ENCODE measurements at regions not wholly inside any gene's neighbourhood (a gene's known extent, or its start where the extent isn't known, plus 50 kb on each side); places are given as distances from the start of the nearest gene placed in this dataset.
A peak's percentile ranks its signal among the peaks of the same experiment; 100 is the strongest.

DNA sequence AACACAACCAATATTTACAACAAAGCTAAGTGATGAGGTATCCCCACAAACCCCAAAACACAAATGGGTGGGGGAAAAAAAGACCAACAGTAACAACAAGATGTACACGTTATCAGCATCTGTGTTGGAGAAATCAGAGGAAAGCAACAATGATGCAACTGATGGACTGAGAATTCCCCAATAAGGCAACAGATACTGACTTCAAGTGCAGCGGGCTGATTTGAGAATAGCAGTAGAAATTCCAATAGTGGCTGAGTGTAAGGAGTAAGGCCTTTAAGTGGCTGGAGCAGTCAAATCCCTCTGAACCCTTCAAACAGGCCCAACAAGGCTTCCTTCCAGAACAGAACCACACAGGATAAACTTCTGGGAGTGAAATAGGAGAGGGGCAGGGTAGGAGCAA, 97.6 kb downstream of the TM2D1 start:
- no peak for DNase-seq

DNA sequence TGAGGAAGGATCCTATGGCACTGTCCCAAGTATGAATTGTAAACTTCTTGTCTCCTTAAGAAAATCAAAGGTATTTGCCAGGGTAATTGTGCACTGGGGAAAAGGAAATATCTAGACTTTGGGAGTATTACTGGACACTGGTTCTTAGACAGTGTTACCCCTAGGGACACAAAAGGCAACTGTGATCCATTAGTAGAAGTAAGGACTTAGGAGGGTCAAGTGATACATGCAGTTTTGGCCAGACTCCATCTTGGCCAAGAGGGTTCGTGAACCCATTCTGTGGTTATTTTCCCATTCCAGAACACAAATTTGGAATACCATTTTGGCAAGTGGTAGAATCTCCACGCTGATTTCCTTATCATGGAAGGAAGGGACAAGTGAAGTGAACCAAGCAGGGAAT, 98.1 kb downstream of the TM2D1 start:
- no peak for DNase-seq

DNA sequence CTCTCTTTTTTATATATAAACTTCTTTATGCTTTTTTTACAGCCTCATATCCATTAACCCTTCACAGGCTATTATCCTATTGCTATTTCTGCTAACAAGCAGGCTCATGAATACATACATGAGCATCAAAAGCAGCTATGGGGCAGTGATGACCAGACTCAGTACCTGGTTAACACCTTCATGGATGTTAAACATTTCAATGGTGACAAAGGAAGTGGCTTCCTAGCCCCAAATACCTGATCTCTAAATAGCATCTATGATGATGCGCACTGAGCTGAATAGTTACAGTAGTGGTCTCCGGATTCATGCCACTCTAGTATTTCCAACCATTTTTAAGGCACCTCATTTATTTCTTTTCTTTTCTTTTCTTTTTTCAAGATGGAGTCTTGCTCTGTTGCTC, 101.1 kb downstream of the TM2D1 start:
- DNase-seq = no peak

DNA sequence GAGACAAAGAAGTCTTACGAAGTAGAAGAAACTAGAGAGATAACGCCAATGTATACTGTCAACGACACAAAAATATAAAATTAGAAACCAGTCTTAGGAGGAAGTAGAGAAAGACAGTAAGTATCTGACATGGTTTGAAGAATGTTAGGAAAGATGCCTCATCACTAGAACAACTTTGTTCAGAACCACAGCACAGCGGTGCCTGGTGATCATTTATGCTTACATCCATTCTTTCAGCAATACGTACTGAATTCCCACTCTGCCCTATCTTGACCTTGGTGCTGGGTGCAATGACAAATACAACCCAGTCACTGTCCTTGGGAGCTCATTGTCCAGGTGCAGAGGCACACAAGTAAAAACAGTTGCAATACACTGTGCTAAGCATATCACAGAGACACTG, 104.4 kb downstream of the TM2D1 start:
- DNase-seq = no peak

DNA sequence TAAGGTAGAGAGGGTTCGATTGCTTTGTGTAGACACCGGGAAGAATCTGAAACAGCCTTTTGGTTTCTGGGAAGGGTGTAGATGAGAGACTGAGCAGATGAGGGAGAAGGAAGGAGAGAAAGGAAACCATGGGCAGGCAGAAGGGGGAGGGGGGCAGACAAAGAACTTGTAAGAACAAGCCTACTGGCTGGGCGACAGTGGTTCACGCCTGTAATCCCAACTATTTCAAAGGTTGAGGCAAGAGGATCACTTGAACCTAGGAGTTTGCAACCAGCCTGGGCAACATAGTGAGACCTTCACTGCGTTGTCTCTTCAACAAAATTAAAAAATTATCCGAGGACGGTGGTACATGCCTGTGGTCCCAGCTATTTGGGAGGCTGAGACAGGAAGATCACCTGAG, 106.2 kb downstream of the TM2D1 start:
- DNase-seq = no peak

DNA sequence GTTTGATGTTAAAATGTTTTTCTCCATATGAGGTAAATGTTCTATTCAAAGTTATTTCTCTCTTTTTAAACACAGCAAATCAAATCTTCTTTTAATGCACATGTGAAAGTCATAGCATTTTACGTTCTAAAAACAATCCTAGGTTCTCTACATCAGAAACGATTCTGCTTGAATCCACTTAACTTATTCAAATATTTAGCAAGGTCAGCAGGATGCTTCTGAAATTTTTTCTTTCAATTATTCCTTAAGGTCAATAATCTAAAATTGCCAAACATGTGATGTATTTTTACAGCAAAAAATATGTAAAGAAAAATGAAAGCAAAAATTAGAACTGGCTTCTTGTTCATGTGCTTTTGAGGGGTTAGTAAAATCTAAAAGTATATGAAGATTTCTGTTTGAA, 106.7 kb downstream of the TM2D1 start:
- DNase-seq = no peak

DNA sequence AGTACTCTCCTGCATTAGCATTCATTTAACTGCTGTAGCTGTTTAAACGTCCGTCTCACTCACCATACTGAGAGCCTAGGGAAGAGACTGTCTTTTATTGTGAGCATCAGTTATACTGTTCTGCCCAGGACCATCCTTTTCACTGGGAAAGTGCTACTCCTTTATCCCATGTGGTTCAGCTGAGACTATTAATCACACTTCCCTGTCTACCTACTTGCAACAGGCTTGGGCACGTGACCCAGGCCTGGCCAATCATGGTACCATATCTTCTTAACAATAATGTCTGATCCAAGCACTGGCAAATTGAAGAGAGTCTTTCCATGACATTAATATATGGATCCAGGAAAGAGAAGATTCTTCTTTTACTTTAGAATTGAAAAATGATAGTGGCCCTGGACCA, 108.1 kb downstream of the TM2D1 start:
- DNase-seq = no peak

DNA sequence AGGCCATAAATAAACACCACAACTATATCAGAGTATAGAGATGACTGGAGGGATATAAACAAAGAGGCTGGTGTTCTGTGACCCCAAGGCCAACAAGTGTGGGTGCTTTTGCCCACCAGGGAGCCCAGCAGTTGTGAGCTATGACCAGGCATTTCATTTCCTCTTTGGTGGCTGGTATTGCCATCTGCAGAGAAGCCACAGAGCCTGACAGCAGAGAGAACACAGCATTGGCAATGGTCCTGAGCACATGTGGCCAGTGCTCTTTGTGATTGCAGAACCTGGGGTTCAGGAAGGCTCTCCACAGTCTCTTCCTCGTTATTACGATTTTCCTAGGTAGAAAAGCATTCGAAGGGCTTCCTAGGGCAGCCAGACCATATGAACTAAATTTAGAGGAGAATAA, 112.3 kb downstream of the TM2D1 start:
- DNase-seq = no peak

DNA sequence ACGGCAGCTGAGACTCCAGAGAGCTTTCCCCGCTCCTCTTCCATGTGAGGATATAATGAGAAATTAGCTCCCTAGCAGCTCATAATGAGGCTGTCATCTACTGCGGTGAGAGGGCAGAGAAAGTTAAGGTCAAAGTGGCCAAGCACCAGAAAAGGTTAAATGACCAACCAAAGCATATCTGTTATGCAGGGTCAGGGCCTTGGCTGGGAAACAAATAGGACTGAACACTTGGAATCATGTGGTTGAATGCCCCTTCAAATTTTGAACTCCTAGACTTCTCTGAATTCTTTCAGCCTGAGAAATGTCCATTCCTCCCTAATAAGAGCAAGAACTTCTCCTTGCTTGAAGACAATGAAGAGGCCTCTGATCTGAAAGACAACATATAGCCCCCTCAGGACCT, 115.9 kb downstream of the TM2D1 start:
- DNase-seq = no peak

DNA sequence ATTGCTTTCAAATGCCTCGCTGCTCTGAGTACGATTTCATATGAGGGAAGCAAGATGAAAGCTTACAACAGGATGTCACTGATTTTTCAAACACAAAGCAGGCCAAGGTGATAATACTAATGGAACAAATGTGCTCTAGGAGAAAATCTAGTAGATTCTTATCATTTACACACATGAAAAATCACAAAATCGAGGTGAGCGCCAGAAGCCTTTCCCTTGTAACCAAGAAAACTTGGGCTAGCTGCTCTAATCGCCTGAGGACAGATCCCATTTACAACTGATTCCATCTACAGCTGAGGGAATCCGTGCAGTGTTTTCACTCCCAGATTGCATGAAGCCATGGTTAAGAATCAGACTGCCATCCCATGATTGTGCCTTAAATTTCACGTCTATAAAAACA, 117.5 kb downstream of the TM2D1 start:
- no peak for DNase-seq

DNA sequence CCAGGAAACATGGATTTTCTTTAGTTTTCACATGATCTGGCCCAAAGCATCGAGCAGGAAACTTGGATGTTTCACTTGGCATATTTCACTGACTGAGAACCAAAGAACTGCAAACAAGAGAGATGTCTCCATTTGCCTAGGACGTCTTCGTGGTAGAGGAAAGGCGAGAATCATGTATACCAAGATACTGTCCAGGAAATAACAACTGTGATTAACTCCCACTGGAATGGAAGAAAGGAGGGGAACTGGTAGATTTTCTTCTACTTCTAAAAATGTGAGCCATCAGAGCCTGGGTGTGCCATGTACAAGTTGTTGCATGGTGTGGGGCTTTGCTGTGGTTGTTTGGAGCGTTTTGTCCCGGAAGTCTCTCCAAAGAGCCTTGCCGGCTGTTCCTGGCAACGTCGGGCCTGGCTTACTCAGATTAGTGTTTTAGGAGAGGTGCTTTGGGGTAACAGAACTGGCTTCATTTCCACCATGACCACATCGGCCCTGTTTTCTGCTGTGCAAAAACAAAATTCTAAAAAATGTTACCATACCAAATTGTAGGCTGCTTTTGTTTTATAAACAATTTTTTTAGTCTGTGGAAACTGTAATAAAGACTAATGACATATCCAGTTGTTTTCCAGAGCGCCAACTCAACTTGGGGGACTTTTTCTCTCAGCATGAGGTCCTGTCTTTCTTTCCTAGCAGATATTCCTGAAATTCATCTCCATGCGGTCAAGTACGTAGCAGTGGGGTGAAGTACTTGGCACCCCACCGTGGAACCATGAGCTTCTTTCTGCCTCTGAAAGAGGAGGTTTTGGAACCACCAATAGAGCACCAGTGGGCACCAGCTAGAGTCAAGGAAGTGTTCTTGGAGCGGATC, 118.3 kb downstream of the TM2D1 start:
- DNase-seq = no peak

DNA sequence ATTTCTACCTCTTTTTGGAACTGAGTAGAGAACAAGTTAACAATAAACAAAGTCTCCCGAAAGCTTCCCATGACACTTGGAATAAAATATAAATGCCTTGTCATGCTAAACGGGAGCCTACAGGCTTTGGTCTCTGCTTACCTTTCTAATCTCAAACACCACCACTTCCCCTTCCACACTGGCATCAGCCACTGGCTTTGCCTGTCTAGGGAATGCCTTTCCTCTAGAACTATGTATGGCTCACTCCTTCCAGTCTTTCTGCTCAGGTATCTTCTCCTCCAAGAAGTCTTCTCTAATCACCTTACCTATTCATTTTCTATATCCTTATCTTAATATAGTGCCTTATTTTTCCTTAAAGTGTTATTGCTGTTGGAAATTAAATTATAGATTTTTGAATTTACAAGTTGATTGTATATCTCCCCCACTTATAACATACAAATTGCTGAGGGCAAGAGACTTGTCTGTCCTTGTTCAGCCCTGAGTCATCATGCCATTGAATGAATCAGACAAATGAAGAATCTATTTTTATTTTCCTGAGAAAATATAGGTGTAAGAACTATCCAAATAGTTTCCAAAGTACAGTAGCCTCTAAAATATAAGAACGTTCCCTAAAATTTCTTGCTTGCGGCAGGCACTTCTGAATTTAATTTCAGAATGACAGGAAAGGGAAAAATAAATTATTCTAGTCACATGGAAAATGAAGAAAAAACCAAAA, 119.2 kb downstream of the TM2D1 start:
- no peak for DNase-seq

DNA sequence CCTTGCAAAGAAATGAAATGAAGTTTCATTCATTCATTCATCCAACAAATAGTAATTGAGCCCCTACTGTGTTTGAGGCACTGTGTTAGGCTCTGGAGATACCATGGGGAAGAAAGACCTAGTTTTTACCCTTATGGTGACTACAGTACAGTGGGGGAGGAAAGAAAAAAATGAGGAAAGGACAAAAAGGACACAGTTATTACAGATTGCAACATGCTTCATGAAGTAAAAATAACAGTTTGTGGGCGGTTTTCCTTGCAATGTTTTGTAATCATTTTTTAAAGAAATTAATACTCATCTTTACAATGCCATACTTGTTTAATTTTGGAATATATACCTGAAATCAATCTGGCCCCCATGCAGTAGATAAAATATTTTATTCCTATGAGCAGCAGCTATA, 120.3 kb downstream of the TM2D1 start:
- no peak for DNase-seq

DNA sequence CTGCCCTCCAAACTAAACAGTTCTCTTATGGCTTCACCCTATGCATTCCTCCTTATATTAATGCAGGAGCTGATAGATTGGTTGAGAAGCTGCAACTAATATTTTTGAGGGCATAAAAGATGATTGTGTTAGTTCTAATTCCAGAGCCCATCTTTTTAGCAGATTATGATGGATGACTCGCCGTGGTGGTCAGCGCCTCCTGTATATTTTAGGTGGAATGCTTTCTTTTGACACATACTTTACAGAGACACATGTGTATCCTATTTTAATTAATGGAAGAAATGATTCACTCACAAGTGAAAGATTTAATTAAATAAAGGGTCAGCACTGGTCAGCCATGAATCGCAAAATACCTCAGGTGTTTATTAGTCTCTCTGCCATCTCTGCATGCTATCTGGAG, 120.7 kb downstream of the TM2D1 start:
- no peak for DNase-seq

DNA sequence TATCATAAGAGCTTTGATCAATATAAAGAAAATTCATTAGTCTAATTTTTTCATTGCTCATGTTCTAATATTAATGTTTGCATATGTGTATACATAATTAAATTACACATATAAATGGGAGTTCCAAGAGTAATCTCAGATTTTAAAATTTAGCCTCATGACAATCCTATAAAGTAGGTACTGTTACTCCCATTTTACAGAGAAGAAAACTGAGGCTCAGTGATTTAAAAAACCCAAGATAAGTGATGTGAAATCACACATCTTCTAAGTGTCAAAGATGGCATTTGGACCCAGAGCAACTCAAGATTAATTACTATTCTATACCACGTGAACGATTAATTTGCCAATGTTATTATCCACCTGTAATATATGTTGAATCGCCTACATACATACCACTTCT, 122.3 kb downstream of the TM2D1 start:
- no peak for DNase-seq

DNA sequence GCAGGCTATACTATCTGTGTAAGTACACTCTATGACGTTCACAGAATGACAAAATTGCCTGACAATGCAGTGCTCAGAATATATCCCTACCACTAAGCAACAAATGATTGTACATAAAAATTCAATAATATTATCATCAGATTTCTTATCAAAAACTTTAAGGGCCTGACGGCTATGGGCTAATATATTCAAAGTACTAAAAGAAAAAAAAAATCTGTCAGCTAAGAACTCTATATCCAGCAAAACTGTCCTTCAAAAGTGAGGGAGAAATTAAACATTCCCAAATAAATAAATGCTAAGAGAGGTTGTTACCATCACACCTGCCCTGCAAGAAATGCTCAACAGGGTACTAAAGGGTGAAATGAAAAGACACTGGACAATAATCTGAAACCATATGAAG, 127.3 kb downstream of the TM2D1 start:
- DNase-seq = no peak

DNA sequence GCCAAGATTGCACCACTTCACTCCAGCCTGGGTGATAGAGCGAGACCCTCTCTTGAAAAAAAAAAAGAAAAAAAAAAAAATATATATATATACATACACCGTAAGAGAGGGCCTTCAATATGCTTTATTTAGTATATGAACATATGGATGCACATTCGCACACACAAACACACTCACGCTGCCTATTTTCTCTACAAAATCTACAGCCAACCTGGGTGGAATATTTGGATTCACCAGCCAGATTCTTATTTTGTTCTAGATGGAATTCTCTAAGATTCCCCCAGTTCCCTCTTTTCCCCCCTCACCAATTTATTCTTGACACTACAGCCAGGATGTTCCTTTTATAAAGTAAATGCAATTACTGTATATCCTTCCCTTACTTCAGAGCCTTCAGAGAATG, 131.6 kb downstream of the TM2D1 start:
- DNase-seq = no peak

DNA sequence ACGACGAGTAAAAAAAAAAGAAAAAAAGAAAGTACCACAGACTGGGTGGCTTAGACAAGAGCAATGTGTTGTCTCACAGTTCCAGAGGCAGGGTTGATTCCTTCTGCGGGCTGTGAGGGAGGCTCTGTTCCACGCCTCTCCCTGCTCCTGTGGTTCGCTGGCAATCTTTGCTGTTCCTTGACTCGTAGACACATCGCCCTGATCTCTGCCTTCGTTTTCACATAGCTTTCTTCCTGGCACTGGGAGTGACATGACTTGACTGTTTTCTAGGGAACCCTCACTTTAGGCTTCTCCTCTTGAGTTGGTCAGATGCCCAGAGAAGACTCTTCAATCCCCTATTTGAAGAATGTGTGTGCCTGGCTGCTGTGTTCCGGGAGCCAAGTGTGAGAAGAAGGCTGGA, 133.6 kb downstream of the TM2D1 start:
- no peak for DNase-seq

DNA sequence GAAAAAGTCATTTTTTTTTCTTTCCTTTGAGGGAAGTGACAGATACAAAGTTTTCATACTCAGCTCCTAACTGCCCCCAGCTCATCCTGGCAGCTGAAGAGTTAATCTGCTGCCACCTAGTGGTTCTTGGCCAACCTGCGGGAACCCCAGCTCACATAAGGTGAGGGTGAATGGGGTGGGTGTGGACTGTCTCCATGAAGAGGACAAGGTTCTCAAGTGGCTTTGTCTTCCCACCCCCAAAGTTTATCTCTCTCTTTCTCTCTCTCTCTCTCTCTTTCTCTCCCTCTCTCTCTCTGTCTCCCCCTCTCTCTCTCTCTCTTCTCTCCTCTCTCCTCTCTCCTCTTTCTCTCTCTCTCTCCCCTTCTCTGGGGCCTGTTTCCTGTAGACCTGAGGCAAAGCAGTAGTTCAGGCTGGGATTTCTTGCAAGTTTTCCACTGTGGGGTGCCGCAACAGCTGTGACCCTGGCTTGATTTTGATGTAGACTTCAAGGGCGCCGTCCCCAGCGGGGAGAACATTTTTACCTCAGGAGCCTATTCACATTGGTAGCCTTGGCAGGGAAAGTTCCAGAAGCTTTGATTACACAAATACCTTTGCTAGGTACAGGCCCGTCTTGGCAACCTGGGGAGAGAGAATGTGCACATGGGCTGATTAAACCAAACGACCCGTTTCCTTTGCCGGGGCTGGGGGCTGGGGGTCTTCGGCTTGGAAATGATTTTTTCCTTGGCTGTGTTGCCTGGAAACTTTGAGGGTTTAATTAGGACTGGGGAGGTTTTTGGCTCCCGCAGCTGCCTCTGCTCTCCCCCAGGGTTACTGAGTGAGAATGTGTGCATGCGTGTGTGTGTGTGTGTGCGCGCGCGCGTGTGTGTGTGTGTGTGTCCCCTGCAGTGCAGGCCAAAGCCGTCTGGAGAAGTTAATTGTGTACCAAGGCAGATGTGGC, 135.9 kb downstream of the TM2D1 start:
- peak; percentile 57 for DNase-seq

DNA sequence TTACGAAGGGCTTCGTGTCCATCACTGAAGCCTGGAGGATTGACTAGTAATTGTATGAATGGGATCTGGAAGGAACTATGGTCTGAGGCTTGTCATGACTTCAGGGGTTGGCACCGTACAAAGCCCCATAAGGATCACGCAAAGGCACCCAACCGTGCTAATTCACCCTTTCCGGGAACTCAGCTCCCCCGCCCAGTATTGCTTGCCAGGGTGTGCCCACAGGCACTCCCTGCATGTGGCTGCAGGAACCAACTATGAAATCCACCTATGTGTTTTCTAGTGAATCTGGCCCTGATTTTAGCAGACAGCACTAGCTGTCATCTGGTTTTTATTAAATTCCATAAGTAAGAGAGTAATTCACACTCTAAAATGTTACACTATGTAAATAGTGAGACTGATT, 139.2 kb downstream of the TM2D1 start:
- DNase-seq = no peak

DNA sequence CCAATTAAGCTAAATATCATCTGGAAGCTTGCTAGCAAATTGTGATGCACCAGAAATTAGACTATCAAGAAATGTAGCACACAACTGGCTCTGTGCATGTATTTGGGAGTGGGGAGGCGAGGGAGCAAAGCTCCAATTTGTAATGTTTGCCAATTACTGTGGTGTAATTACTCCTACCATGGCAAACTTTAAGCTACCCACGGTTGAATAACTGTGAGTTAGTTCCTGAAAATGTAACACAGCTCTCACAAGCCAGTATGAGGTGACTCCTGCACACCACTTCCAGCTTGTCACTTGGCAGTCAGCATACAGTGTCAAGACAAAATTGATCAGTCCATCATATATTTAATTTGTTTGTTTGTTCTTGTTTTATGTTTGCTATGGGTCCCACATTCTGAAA, 141.2 kb downstream of the TM2D1 start:
- no peak for DNase-seq

DNA sequence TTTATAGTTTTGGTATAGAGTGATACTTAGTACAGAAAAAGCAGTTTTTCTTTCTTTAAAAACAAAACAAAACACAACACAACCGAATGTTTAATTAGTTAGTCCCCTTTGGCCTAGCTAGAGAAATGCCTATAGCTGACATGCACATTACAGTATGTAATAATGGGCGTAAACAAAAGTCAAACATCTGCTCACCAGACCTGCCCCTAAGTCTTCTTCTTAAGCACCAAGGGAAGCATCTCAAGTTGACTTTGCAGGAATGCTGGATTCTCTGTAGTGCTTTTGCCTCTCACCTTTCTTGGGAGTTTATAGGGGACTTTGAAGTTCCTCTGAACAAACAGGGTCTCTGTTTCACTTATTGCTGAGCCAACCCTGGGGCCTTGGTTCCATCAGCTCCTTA, 143.7 kb downstream of the TM2D1 start:
- DNase-seq = no peak

DNA sequence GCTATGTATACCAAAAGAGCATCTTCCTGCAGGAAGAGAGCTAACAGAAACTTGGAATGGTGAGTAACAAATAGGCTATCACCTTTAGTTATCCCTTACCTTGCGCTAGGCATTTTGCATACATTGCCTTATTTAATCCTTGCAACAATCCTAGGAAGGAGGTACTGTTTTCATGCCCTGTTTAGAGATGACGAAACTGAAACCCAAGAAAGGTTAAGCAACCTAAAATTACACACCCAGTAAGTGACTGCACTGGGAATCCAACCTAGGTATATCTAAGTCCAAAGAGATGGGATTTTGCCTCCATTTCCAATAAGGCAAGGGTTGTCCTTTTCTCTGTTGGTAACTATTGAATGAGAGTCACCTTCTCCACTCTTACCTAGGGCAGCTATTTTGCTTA, 144.5 kb downstream of the TM2D1 start:
- no peak for DNase-seq

DNA sequence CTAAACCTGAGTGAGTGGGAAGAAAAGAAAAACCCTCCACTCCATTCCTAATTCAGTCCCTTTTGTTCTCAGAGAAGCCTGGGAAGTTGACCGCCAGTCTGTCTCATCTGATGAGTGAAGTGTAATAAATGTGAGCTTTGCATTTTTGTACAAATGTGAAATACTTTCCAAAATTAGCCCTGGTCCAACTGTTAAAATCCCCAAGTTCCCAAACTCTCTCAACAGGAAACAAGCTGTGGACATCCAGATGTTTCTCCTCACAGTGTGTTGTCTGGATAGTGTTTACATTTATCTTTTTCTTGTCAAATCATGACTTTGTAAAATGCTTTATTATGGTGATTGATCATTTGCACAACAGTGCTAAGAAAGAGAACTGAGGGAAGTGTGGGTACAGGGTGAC, 145.1 kb downstream of the TM2D1 start:
- no peak for DNase-seq
